Caco-2 (cell line): ENCODE measurements at regions not wholly inside any gene's neighbourhood (a gene's known extent, or its start where the extent isn't known, plus 50 kb on each side); places are given as distances from the start of the nearest gene placed in this dataset.

ENCODE experiments used
- BruUV-seq: library from RNA; stranded (reverse); fragments of 400-500 nt; replicated peaks from 2 replicates; lab custom pipeline; 2021; lab: Mats Ljungman, UMichigan
- CTCF ChIA-PET: fragments of 300-600 bp; sonication (Branson Sonifier 250); formaldehyde crosslinking; loops from one replicate; lab custom pipeline; 2022; ENCODE audit warnings: antibody characterized with exemption; lab: Charles Lee
- POLR2A ChIA-PET: fragments of 300-600 bp; sonication (Branson Sonifier 250); formaldehyde crosslinking; loops from one replicate; lab custom pipeline; 2022; ENCODE audit warnings: antibody characterized with exemption; lab: Charles Lee
- DNase-seq, 2 experiments: peaks; one replicate each; pipeline versions ENCODE4 v3.0.0 to v3.0.0-alpha.2; 2020 to 2022
- H3K27me3 ChIP-seq: replicated peaks from 2 replicates; pipeline ENCODE4 v1.6.0; 2011; ENCODE audit warnings: low read length; ENCODE audit not compliant: control insufficient read depth, insufficient read depth
- H3K36me3 ChIP-seq: 2 replicates; pipeline ENCODE4 v1.5.1; 2011; ENCODE audit warnings: low read length; ENCODE audit not compliant: control insufficient read depth, insufficient read depth
- H3K4me1 ChIP-seq: fragments of 250-450 bp; sonication (Bioruptor Pico); 2 replicates; pipeline ENCODE4 v1.5.1; 2020; ENCODE audit warnings: mild to moderate bottlenecking
- H3K4me3 ChIP-seq: 2 replicates; pipeline ENCODE4 v1.5.1; 2011; ENCODE audit warnings: low read depth, mild to moderate bottlenecking, control low read depth, low read length
- H3K9me3 ChIP-seq: fragments of 250-450 bp; sonication (Bioruptor Pico); 2 replicates; pipeline ENCODE4 v1.5.1; 2020; ENCODE audit warnings: mild to moderate bottlenecking, moderate library complexity
- H3K27ac Mint-ChIP-seq: one replicate; pipeline ENCODE4 v1.8.0; 2022; ENCODE audit warnings: mixed read lengths; ENCODE audit not compliant: unreplicated experiment
- H3K27me3 Mint-ChIP-seq: one replicate; pipeline ENCODE4 v1.8.0; 2022; ENCODE audit warnings: mixed read lengths; ENCODE audit not compliant: insufficient read depth, unreplicated experiment
- H3K36me3 Mint-ChIP-seq: one replicate; pipeline ENCODE4 v1.8.0; 2022; ENCODE audit warnings: mild to moderate bottlenecking, mixed read lengths; ENCODE audit not compliant: insufficient read depth, unreplicated experiment
- H3K4me1 Mint-ChIP-seq: one replicate; pipeline ENCODE4 v1.8.0; 2022; ENCODE audit warnings: low read depth, mixed read lengths; ENCODE audit not compliant: unreplicated experiment
- H3K4me3 Mint-ChIP-seq: one replicate; pipeline ENCODE4 v1.8.0; 2022; ENCODE audit warnings: mild to moderate bottlenecking, moderate library complexity, mixed read lengths; ENCODE audit not compliant: unreplicated experiment
- H3K9me3 Mint-ChIP-seq: one replicate; pipeline ENCODE4 v1.8.0; 2022; ENCODE audit warnings: mixed read lengths; ENCODE audit not compliant: unreplicated experiment
- intact Hi-C: fragments of 100-400 bp; cut with micrococcal nuclease; formaldehyde crosslinking; loops from one replicate; pipeline ENCODE4 v1.10.0; 2022; ENCODE audit not compliant: unreplicated experiment
- TF ChIP-seq, protein P1 (sequence below), 2 experiments: fragments of 200-600 bp in 1 of 2; IDR thresholded peaks; 1 replicate in 1 of 2; 2 replicates in 1 of 2; pipeline versions ENCODE4 v1.5.1 to v1.8.0; 2011 to 2022; ENCODE audit warnings: antibody characterized with exemption in 1 of 2, control low read depth in 1 of 2, inconsistent platforms in 1 of 2, low read depth in 1 of 2, low read length in 1 of 2, mild to moderate bottlenecking in 1 of 2, moderate library complexity in 1 of 2; ENCODE audit not compliant: insufficient read depth in 1 of 2, severe bottlenecking in 1 of 2, unreplicated experiment in 1 of 2

DNA sequence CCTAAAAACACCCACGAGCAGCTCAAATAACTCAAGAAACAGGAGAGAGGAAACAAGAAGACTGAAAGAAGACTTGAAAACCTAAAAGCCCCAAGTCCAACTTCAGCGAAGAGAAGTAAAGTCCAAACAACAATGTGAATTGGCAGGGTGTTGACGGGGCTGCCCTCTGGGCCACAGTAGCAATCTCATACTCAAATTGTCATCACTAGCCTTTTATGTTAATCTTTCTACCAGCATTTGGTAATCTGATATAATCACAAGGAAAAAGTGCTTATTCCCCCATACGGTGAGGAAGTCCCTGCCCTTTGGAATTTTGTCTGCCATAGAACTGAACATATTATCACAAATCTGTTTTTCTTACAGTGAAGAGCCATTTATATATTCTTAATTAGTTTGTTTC lies 51.5 kb upstream of the IFNE start:
- no peaks in the 10 kb centered on the region for H3K27me3 Mint-ChIP-seq
- Histone ChIP-seq H3K36me3 (no peaks in the 10 kb centered on the region), H3K27me3 (no peaks in the 10 kb centered on the region), H3K9me3 (no peaks in the 10 kb centered on the region), H3K4me3 (no peak overlapping the region), H3K4me1 (no peaks in the 10 kb centered on the region)
- CTCF ChIA-PET, result no interaction called here
- intact Hi-C loops, result no loop called here
- TF ChIP-seq, protein P1, sequence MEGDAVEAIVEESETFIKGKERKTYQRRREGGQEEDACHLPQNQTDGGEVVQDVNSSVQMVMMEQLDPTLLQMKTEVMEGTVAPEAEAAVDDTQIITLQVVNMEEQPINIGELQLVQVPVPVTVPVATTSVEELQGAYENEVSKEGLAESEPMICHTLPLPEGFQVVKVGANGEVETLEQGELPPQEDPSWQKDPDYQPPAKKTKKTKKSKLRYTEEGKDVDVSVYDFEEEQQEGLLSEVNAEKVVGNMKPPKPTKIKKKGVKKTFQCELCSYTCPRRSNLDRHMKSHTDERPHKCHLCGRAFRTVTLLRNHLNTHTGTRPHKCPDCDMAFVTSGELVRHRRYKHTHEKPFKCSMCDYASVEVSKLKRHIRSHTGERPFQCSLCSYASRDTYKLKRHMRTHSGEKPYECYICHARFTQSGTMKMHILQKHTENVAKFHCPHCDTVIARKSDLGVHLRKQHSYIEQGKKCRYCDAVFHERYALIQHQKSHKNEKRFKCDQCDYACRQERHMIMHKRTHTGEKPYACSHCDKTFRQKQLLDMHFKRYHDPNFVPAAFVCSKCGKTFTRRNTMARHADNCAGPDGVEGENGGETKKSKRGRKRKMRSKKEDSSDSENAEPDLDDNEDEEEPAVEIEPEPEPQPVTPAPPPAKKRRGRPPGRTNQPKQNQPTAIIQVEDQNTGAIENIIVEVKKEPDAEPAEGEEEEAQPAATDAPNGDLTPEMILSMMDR (IDR thresholded peaks at IDR 0.05; ENCODE audit: insufficient read depth in 1 of 2, low read depth in 1 of 2, low read length in 1 of 2, severe bottlenecking in 1 of 2, unreplicated experiment in 1 of 2), result no peak
- POLR2A ChIA-PET, result no interaction called here
- peaks cover 32% of the 10 kb centered on the region for H3K36me3 Mint-ChIP-seq
- no peaks in the 10 kb centered on the region for H3K9me3 Mint-ChIP-seq
- H3K27ac Mint-ChIP-seq, result no peak overlapping the region
- no peak overlapping the region for H3K4me3 Mint-ChIP-seq
- DNase-seq, result no peak
- no TSS peak for BruUV-seq
- no peaks in the 10 kb centered on the region for H3K4me1 Mint-ChIP-seq

DNA sequence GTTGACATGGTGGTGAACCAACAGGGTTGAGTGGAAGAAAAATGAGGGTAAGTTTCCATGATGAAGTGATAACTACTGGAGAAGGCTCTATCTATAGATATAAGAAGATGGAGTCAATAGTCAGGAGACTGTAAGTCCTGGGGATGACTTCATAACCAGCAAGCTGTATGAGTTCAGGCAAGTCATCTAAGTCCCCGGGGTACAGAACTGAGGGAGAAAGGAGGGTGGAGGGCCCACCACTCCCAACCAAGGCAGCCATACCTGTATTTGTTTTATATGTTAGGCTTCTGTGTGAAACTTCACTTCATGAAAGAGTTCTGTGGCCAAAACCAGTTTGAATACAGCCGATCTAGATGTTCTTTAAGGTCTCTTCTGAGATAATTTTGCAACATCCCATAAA lies 53.3 kb upstream of the IFNE start:
- H3K27ac Mint-ChIP-seq, result no peak overlapping the region
- no TSS peak for BruUV-seq
- Histone ChIP-seq H3K4me1 (no peaks in the 10 kb centered on the region), H3K27me3 (no peaks in the 10 kb centered on the region), H3K36me3 (no peaks in the 10 kb centered on the region), H3K4me3 (no peak overlapping the region), H3K9me3 (no peaks in the 10 kb centered on the region)
- H3K9me3 Mint-ChIP-seq, result no peaks in the 10 kb centered on the region
- intact Hi-C loops, result no loop called here
- CTCF ChIA-PET, result no interaction called here
- no peaks in the 10 kb centered on the region for H3K4me1 Mint-ChIP-seq
- H3K4me3 Mint-ChIP-seq, result no peak overlapping the region
- POLR2A ChIA-PET, result no interaction called here
- H3K36me3 Mint-ChIP-seq, result peaks cover 27% of the 10 kb centered on the region
- DNase-seq, result no peak
- TF ChIP-seq, protein P1 (IDR thresholded peaks at IDR 0.05; ENCODE audit: insufficient read depth in 1 of 2, low read depth in 1 of 2, low read length in 1 of 2, severe bottlenecking in 1 of 2, unreplicated experiment in 1 of 2), result no peak
- no peaks in the 10 kb centered on the region for H3K27me3 Mint-ChIP-seq

DNA sequence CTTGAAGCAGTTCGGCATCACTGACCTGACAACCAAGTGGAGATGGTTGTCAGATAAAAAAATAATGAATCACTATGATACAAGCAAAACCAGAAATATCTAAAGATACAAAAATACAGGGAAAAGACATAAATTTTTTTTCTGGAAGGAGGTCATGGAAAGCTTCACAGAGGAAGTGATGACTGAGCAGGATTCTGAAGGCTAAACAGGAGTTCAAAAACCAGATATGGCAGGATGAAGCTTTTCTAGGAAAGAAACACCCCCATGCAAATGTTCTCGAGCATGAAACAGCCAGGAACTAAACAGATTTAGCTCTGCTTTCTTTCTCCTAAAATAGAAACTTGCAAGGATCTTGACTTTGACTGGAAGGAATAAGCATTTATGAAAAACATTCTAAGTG lies 60.7 kb upstream of the IFNE start:
- H3K27ac Mint-ChIP-seq, result no peak overlapping the region
- BruUV-seq, result no TSS peak
- POLR2A ChIA-PET, result no interaction called here

More for the DNA sequence above, 60.7 kb upstream of the IFNE start:
- no peaks in the 10 kb centered on the region for H3K27me3 ChIP-seq
- peaks cover 10% of the 10 kb centered on the region; the same call in 1 of the 2 replicates for H3K4me1 ChIP-seq
- DNase-seq, result no peak
- TF ChIP-seq, protein P1 (IDR thresholded peaks at IDR 0.05; ENCODE audit: insufficient read depth in 1 of 2, low read depth in 1 of 2, low read length in 1 of 2, severe bottlenecking in 1 of 2, unreplicated experiment in 1 of 2), result no peak
- no peaks in the 10 kb centered on the region for H3K4me1 Mint-ChIP-seq
- no peaks in the 10 kb centered on the region for H3K27me3 Mint-ChIP-seq
- H3K9me3 ChIP-seq, result no peaks in the 10 kb centered on the region
- H3K9me3 Mint-ChIP-seq, result no peaks in the 10 kb centered on the region
- H3K36me3 ChIP-seq, result no peaks in the 10 kb centered on the region
- intact Hi-C loops, result no loop called here
- H3K36me3 Mint-ChIP-seq, result peaks cover 6% of the 10 kb centered on the region
- H3K4me3 Mint-ChIP-seq, result no peak overlapping the region
- H3K4me3 ChIP-seq, result no peak overlapping the region
- CTCF ChIA-PET, result no interaction called here
